PC-3 (cell line): ENCODE measurements at regions not wholly inside any gene's neighbourhood (a gene's known extent, or its start where the extent isn't known, plus 50 kb on each side); places are given as distances from the start of the nearest gene placed in this dataset.

Experiments
- EZH2 ChIP-seq: fragments of 300-600 bp; sonication (generic); IDR thresholded peaks from one replicate; pipeline ENCODE4 v1.6.1; 2017; ENCODE audit warnings: antibody characterized with exemption, mild to moderate bottlenecking, low read length; ENCODE audit not compliant: unreplicated experiment
- EZH2phosphoT487 ChIP-seq: fragments of 300-600 bp; sonication (generic); IDR thresholded peaks from 2 replicates; pipeline ENCODE4 v1.6.1; 2018; ENCODE audit warnings: mild to moderate bottlenecking, antibody characterized with exemption, low read length, borderline replicate concordance
- TF ChIP-seq, protein P1 (sequence below): fragments of 300-600 bp; sonication (generic); conservative IDR thresholded peaks from 2 replicates; pipeline ENCODE4 v1.5.1; 2017; ENCODE audit warnings: antibody characterized with exemption, low read depth, mild to moderate bottlenecking, low read length

- TF ChIP-seq, protein P1, sequence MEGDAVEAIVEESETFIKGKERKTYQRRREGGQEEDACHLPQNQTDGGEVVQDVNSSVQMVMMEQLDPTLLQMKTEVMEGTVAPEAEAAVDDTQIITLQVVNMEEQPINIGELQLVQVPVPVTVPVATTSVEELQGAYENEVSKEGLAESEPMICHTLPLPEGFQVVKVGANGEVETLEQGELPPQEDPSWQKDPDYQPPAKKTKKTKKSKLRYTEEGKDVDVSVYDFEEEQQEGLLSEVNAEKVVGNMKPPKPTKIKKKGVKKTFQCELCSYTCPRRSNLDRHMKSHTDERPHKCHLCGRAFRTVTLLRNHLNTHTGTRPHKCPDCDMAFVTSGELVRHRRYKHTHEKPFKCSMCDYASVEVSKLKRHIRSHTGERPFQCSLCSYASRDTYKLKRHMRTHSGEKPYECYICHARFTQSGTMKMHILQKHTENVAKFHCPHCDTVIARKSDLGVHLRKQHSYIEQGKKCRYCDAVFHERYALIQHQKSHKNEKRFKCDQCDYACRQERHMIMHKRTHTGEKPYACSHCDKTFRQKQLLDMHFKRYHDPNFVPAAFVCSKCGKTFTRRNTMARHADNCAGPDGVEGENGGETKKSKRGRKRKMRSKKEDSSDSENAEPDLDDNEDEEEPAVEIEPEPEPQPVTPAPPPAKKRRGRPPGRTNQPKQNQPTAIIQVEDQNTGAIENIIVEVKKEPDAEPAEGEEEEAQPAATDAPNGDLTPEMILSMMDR = no peak
- TF ChIP-seq EZH2 = no peak
- TF ChIP-seq EZH2phosphoT487 = no peak
Observed at GRCh38 chr5:136492587-136492986, 127.2 kb upstream of the TRPC7 start.
